Nephron (organoid): ENCODE measurements at regions not wholly inside any gene's neighbourhood (a gene's known extent, or its start where the extent isn't known, plus 50 kb on each side); places are given as distances from the start of the nearest gene placed in this dataset.
"Not testable (repeated sequence)": the region's sequence is repeated elsewhere in the genome, so short reads cannot be mapped to it uniquely, and the experiment has no call there.

Source experiments
- H3K27ac Mint-ChIP-seq, 3 experiments: 2 replicates each; pipeline ENCODE4 v1.8.0; 2020; ENCODE audit warnings: mixed read lengths in 3 of 3, mild to moderate bottlenecking in 2 of 3, moderate library complexity in 1 of 3
- H3K27me3 Mint-ChIP-seq: 2 replicates; pipeline ENCODE4 v1.8.0; 2021; ENCODE audit warnings: low read depth, mild to moderate bottlenecking, moderate library complexity, mixed read lengths
- H3K36me3 Mint-ChIP-seq: 2 replicates; pipeline ENCODE4 v1.8.0; 2020; ENCODE audit warnings: low read depth, mixed read lengths
- H3K4me1 Mint-ChIP-seq: 2 replicates; pipeline ENCODE4 v1.8.0; 2020; ENCODE audit warnings: mixed read lengths
- H3K4me3 Mint-ChIP-seq, 3 experiments: 2 replicates each; pipeline ENCODE4 v1.8.0; 2020; ENCODE audit warnings: mild to moderate bottlenecking in 3 of 3, mixed read lengths in 3 of 3, moderate library complexity in 2 of 3
- H3K9me3 Mint-ChIP-seq: 2 replicates; pipeline ENCODE4 v1.8.0; 2020; ENCODE audit warnings: mixed read lengths
- TF ChIP-seq, protein P1 (sequence below), 3 experiments: fragments of 200-600 bp; sonication (generic); IDR thresholded peaks; one replicate each; pipeline ENCODE4 v1.5.0; 2021; ENCODE audit warnings: antibody characterized with exemption in 3 of 3; ENCODE audit not compliant: unreplicated experiment in 3 of 3

DNA sequence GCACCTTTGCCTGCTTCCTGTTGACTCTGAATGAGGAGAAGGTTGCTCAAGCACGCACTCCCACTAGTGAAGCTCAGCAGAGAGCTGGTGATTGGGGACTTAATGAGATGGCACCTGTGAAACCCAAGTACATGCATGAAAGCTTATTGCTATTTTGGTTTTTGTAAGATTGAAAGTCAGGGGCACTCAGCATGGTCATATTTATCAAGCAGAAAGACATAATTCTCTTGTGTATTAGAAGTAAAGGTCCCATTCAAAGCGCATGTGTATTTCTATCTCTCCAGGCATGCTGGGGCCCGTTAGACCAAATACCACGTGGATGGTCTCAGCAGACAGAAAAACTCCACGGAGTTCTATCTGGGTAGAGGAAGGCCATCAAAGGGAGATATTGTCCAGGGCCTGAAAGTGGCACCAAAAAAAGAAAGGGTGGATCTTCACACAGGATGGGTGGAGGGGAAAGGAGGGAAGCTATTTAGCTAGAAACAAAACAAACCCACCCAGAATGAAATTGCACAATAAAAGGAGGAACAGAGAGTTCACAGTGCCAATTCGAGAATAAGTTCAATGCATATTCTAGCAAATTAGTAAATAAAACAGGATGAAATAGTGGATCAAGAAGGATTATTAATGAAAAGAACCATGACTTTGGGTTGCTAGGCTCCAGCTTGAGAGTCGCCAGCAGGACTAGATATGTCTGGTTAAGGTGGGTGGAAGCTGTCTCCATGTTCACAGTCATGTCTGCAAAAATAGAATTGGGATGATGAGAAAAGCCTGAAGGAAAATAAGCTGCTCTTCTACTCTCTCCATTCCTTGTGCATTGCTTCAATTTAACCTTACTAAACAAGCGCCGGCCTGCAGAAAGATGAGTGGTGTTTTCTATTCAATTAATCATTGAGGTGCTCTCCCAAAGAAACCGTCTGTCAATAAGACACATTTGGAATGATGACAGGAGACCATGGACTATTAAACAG, 224.9 kb upstream of the DTNBP1 start:
- Mint-ChIP-seq H3K27me3 (peaks cover 7% of the 10 kb centered on the region), H3K4me3 (no peak overlapping the region), H3K36me3 (no peaks in the 10 kb centered on the region), H3K4me1 (peaks cover 15% of the 10 kb centered on the region), H3K9me3 (peaks cover 2% of the 10 kb centered on the region), H3K27ac (no peak overlapping the region)
- TF ChIP-seq, protein P1, sequence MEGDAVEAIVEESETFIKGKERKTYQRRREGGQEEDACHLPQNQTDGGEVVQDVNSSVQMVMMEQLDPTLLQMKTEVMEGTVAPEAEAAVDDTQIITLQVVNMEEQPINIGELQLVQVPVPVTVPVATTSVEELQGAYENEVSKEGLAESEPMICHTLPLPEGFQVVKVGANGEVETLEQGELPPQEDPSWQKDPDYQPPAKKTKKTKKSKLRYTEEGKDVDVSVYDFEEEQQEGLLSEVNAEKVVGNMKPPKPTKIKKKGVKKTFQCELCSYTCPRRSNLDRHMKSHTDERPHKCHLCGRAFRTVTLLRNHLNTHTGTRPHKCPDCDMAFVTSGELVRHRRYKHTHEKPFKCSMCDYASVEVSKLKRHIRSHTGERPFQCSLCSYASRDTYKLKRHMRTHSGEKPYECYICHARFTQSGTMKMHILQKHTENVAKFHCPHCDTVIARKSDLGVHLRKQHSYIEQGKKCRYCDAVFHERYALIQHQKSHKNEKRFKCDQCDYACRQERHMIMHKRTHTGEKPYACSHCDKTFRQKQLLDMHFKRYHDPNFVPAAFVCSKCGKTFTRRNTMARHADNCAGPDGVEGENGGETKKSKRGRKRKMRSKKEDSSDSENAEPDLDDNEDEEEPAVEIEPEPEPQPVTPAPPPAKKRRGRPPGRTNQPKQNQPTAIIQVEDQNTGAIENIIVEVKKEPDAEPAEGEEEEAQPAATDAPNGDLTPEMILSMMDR (IDR thresholded peaks at IDR 0.05; ENCODE audit: unreplicated experiment in 3 of 3): no peak

DNA sequence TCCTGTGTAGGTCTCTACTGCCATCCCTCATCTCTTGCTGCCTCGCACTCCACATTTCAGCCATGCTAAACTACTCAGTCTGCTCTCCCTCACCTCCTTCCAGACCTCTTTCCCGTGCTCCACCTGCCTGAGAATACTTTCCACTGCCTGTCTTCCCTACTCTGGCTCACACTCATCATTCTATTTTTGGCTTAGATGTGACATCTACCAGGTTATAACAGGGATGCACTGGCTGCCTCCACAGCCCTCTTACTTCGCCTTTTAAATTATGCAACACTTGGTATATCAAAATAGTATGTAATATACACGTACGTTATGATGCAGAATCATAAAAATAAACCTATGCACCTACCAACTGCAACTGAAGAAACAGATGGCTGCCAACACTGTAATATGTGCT, 222.8 kb upstream of the DTNBP1 start:
- TF ChIP-seq, protein P1 (IDR thresholded peaks at IDR 0.05; ENCODE audit: unreplicated experiment in 3 of 3): no peak
- peaks cover 10% of the 10 kb centered on the region for H3K27me3 Mint-ChIP-seq
- H3K4me3 Mint-ChIP-seq: no peak overlapping the region
- H3K4me1 Mint-ChIP-seq: peaks cover 24% of the 10 kb centered on the region
- no peaks in the 10 kb centered on the region for H3K9me3 Mint-ChIP-seq
- no peaks in the 10 kb centered on the region for H3K36me3 Mint-ChIP-seq
- no peak overlapping the region for H3K27ac Mint-ChIP-seq

DNA sequence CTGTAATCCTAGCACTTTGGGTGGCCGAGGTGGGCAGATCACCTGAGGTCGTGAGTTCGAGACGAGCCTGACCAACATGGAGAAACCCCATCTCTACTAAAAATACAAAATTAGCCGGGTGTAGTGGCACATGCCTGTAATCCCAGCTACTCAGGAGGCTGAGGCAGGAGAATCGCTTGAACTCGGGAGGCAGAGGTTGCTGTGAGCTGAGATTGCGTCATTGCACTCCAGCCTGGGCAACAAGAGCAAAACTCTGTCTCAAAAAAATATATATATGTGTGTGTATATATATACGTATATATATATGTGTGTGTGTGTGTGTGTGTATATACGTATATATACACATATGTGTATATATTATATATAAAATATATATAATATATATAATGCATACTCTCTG, 220.8 kb upstream of the DTNBP1 start:
- H3K4me3 Mint-ChIP-seq, H3K27ac Mint-ChIP-seq, H3K36me3 Mint-ChIP-seq, H3K9me3 Mint-ChIP-seq: not testable (repeated sequence)
- Mint-ChIP-seq H3K4me1 (peaks cover 38% of the 10 kb centered on the region), H3K27me3 (peaks cover 11% of the 10 kb centered on the region)

DNA sequence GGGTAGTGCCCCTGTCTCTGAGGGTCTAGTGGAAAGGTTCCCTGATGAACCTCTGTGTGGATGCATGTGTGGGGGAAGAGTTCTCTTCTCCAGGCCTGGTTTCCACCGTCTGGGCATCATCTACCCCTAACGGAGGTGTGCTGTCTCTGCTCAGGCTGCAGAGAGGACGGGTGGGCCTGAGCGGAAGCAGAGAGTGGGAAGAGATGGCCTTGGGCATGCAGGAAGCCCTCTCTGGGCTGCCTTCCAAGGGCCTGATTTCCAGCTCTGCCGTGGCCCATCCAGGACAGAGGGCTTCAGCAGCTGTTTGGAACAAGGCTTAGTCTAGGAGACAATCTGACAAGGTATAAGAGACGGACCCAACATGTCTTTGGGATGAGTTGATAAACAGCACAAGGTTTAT, 220.1 kb upstream of the DTNBP1 start:
- Mint-ChIP-seq H3K4me3 (no peak overlapping the region), H3K36me3 (no peaks in the 10 kb centered on the region), H3K27ac (no peak overlapping the region), H3K4me1 (peaks cover 32% of the 10 kb centered on the region), H3K27me3 (peaks cover 10% of the 10 kb centered on the region), H3K9me3 (no peaks in the 10 kb centered on the region)
- TF ChIP-seq, protein P1 (IDR thresholded peaks at IDR 0.05; ENCODE audit: unreplicated experiment in 3 of 3): no peak

DNA sequence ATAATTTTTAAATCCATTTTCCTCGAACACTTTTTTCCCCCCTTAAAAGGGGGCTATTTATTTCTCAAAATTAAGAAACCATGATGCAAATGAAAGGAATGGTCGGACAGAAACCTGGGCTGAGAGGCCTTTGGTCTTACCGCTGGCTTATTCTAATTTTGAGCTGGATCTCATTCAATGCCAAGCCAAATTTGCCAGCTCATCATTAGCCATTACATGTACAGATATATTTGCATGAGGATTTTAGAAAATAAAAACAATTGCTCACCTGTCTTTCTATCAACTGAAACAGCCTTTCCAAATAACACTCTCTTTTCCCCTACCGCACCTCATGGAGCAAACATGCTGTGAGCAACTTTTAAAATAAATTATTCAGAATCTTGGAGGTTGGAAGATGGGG, 219.5 kb upstream of the DTNBP1 start:
- Mint-ChIP-seq H3K4me1 (peaks cover 27% of the 10 kb centered on the region), H3K9me3 (no peaks in the 10 kb centered on the region), H3K36me3 (no peaks in the 10 kb centered on the region), H3K4me3 (no peak overlapping the region), H3K27me3 (peaks cover 7% of the 10 kb centered on the region), H3K27ac (no peak overlapping the region)
- TF ChIP-seq, protein P1 (IDR thresholded peaks at IDR 0.05; ENCODE audit: unreplicated experiment in 3 of 3): no peak

DNA sequence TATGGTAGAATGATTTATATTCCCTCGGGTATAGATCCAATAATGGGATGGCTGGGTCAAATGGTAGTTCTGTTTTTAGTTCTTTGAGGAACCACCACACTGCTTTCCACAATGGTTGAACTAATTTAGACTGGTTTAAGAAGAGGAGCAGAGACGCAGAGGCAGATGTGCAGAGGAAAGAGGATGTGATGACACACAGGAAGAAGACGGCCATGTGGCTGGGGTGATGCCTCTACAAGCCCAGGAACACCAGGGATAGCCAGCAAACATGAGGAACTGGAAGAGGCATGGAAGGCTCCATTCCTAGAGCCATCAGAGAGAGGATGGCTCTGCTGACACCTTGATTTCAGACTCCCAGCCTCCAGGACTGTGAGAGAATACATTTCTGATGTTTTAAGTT, 218.3 kb upstream of the DTNBP1 start:
- H3K27me3 Mint-ChIP-seq: peaks cover 7% of the 10 kb centered on the region
- no peaks in the 10 kb centered on the region for H3K9me3 Mint-ChIP-seq
- H3K4me1 Mint-ChIP-seq: peaks cover 27% of the 10 kb centered on the region
- TF ChIP-seq, protein P1 (IDR thresholded peaks at IDR 0.05; ENCODE audit: unreplicated experiment in 3 of 3): no peak
- H3K4me3 Mint-ChIP-seq: no peak overlapping the region
- no peak overlapping the region for H3K27ac Mint-ChIP-seq
- no peaks in the 10 kb centered on the region for H3K36me3 Mint-ChIP-seq
